Naive thymus-derived CD4-positive, alpha-beta T cell (primary cell): ENCODE measurements at regions not wholly inside any gene's neighbourhood (a gene's known extent, or its start where the extent isn't known, plus 50 kb on each side); places are given as distances from the start of the nearest gene placed in this dataset.

Experiments used
- ATAC-seq: fragments of 150-1000 bp; cut with Tn5 transposase; 2 replicates; pipeline ENCODE4 v1.10.0; 2021; ENCODE audit warnings: mild to moderate bottlenecking, moderate library complexity
- CTCF ChIA-PET: fragments of 350-600 bp; sonication (Branson Sonifier 250); formaldehyde crosslinking; loops from one replicate; lab custom pipeline; 2021; ENCODE audit warnings: antibody characterized with exemption; lab: Charles Lee
- POLR2A ChIA-PET: fragments of 350-600 bp; sonication (Branson Sonifier 250); formaldehyde crosslinking; loops from one replicate; lab custom pipeline; 2021; ENCODE audit warnings: antibody characterized with exemption, inconsistent platforms; lab: Charles Lee
- DNase-seq, 9 donors: peaks; one replicate each; pipeline versions ENCODE4 v3.0.0 to v3.0.0-alpha.2; 2020 to 2022; ENCODE audit warnings: mixed read lengths in 1 of 9
- H3K27ac ChIP-seq: one replicate; pipeline ENCODE4 v1.7.0; 2013; ENCODE audit warnings: mild to moderate bottlenecking, low read depth, low read length, moderate library complexity
- H3K27me3 ChIP-seq, 2 donors: one replicate each; pipeline ENCODE4 v1.7.0; 2013; ENCODE audit warnings: low read length in 2 of 2, mild to moderate bottlenecking in 2 of 2, moderate library complexity in 2 of 2; ENCODE audit not compliant: control insufficient read depth in 2 of 2, insufficient read depth in 2 of 2
- H3K36me3 ChIP-seq, 3 experiments: 1 replicate in 2 of 3; 2 replicates in 1 of 3; pipeline ENCODE4 v1.7.0; 2013; ENCODE audit warnings: low read length in 3 of 3, mild to moderate bottlenecking in 3 of 3, moderate library complexity in 1 of 3; ENCODE audit not compliant: insufficient read depth in 3 of 3, control insufficient read depth in 2 of 3
- H3K4me1 ChIP-seq, 2 donors: one replicate each; pipeline ENCODE4 v1.7.0; 2013; ENCODE audit warnings: low read length in 2 of 2, mild to moderate bottlenecking in 2 of 2, moderate library complexity in 1 of 2; ENCODE audit not compliant: control insufficient read depth in 2 of 2, insufficient read depth in 2 of 2
- H3K4me3 ChIP-seq: 2 replicates; pipeline ENCODE4 v1.7.0; 2013; ENCODE audit warnings: mild to moderate bottlenecking, low read length
- H3K9me3 ChIP-seq, 3 experiments: 1 replicate in 2 of 3; 2 replicates in 1 of 3; pipeline ENCODE4 v1.7.0; 2013; ENCODE audit warnings: low read length in 3 of 3; ENCODE audit not compliant: control insufficient read depth in 2 of 3
- H3K27ac Mint-ChIP-seq, 9 donors: one replicate each; pipeline ENCODE4 v1.8.0; 2020 to 2022; ENCODE audit warnings: mixed read lengths in 9 of 9, mild to moderate bottlenecking in 8 of 9, moderate library complexity in 5 of 9, inconsistent platforms in 2 of 9
- H3K27me3 Mint-ChIP-seq, 5 donors: one replicate each; pipeline ENCODE4 v1.8.0; 2021 to 2022; ENCODE audit warnings: mixed read lengths in 5 of 5, mild to moderate bottlenecking in 1 of 5
- H3K36me3 Mint-ChIP-seq, 5 donors: one replicate each; pipeline ENCODE4 v1.8.0; 2020 to 2022; ENCODE audit warnings: mixed read lengths in 5 of 5, mild to moderate bottlenecking in 3 of 5, inconsistent platforms in 1 of 5
- H3K4me1 Mint-ChIP-seq, 7 donors: one replicate each; pipeline ENCODE4 v1.8.0; 2020 to 2022; ENCODE audit warnings: mixed read lengths in 7 of 7, mild to moderate bottlenecking in 3 of 7, inconsistent platforms in 1 of 7
- H3K4me3 Mint-ChIP-seq, 10 donors: one replicate each; pipeline ENCODE4 v1.8.0; 2020 to 2022; ENCODE audit warnings: mild to moderate bottlenecking in 10 of 10, mixed read lengths in 10 of 10, moderate library complexity in 6 of 10, inconsistent platforms in 2 of 10
- H3K9me3 Mint-ChIP-seq, 11 donors: one replicate each; pipeline ENCODE4 v1.8.0; 2020 to 2022; ENCODE audit warnings: mixed read lengths in 11 of 11, mild to moderate bottlenecking in 4 of 11, inconsistent platforms in 1 of 11, moderate library complexity in 1 of 11
- intact Hi-C, 2 donors: fragments of 100-400 bp; cut with micrococcal nuclease; formaldehyde crosslinking; loops; one replicate each; pipeline ENCODE4 v1.15.1; 2023

GRCh38 chr11:69956669-69957190, 121.4 kb upstream of the ANO1 start:
- Histone ChIP-seq H3K36me3 (no peaks in the 10 kb centered on the region), H3K27ac (no peak overlapping the region), H3K4me3 (no peak overlapping the region), H3K9me3 (peaks cover 0 to 7% (median 0%) of the 10 kb centered on the region in 3 experiments), H3K4me1 (no peaks in the 10 kb centered on the region), H3K27me3 (no peaks in the 10 kb centered on the region)
- no peak for DNase-seq
- POLR2A ChIA-PET: interaction anchor here (0.6 kb wide), 1 partner anchor 20 kb away, joined by 3 read pairs; no protein-coding TSS in a partner anchor
- peaks cover 0 to 21% (median 4%) of the 10 kb centered on the region in 11 donors for H3K9me3 Mint-ChIP-seq
- H3K4me1 Mint-ChIP-seq: peaks cover 0 to 7% (median 0%) of the 10 kb centered on the region in 7 donors
- H3K4me3 Mint-ChIP-seq: no peak overlapping the region
- H3K36me3 Mint-ChIP-seq: peaks cover 0 to 9% (median 4%) of the 10 kb centered on the region in 5 donors
- intact Hi-C loops: no loop called here
- no peak for ATAC-seq
- H3K27me3 Mint-ChIP-seq: peaks cover 0 to 34% (median 11%) of the 10 kb centered on the region in 5 donors
- CTCF ChIA-PET: no interaction called here
- H3K27ac Mint-ChIP-seq: no peak overlapping the region

- no peaks in the 10 kb centered on the region for H3K4me1 ChIP-seq
- intact Hi-C loops: no loop called here
- H3K4me3 ChIP-seq: no peak overlapping the region
- no peak overlapping the region for H3K27ac ChIP-seq
- Mint-ChIP-seq H3K4me1 (peaks cover 0 to 3% (median 0%) of the 10 kb centered on the region in 7 donors), H3K36me3 (peaks cover 0 to 9% (median 4%) of the 10 kb centered on the region in 5 donors), H3K27me3 (peaks cover 0 to 33% (median 16%) of the 10 kb centered on the region in 5 donors), H3K4me3 (no peak overlapping the region), H3K9me3 (peaks cover 0 to 24% (median 4%) of the 10 kb centered on the region in 11 donors), H3K27ac (no peak overlapping the region)
- CTCF ChIA-PET: no interaction called here
- no peak for ATAC-seq
- no peaks in the 10 kb centered on the region for H3K27me3 ChIP-seq
- POLR2A ChIA-PET: no interaction called here
- H3K9me3 ChIP-seq: peaks cover 0 to 7% (median 0%) of the 10 kb centered on the region in 3 experiments
- no peaks in the 10 kb centered on the region for H3K36me3 ChIP-seq
- DNase-seq: no peak
These were observed 120.3 kb upstream of the ANO1 start for GRCh38 chr11:69957849-69958248.

DNA sequence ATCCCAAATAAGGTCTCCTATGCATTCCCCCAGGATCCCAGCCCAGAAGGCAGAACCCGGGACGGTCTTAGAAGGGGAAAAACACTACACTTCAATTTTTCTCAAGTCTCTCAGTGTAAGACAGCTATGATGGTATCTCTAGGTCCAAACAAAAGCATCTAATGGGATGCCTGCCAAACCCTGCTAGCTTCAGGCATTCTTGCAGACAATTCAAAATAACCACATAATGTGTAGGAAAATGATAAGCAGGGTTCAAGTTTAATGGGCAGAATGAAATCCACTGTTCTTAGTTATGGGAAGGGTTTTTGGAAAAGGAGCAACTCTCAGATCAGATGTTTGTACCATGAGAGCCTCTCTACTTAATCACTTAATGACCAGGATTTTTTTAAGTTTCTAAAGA, 119.8 kb upstream of the ANO1 start:
- Histone ChIP-seq H3K4me3 (no peak overlapping the region), H3K9me3 (peaks cover 0 to 7% (median 0%) of the 10 kb centered on the region in 3 experiments), H3K27ac (no peak overlapping the region), H3K27me3 (no peaks in the 10 kb centered on the region), H3K4me1 (no peaks in the 10 kb centered on the region), H3K36me3 (no peaks in the 10 kb centered on the region)
- DNase-seq (no peak), ATAC-seq (no peak)
- Mint-ChIP-seq H3K4me3 (no peak overlapping the region), H3K27ac (no peak overlapping the region), H3K4me1 (no peaks in the 10 kb centered on the region), H3K9me3 (peaks cover 0 to 24% (median 4%) of the 10 kb centered on the region in 11 donors), H3K36me3 (peaks cover 0 to 9% (median 4%) of the 10 kb centered on the region in 5 donors), H3K27me3 (peaks cover 0 to 30% (median 15%) of the 10 kb centered on the region in 5 donors)
- intact Hi-C loops: no loop called here
- CTCF ChIA-PET: no interaction called here
- POLR2A ChIA-PET: no interaction called here

GRCh38 chr11:69959461-69959860, 118.7 kb upstream of the ANO1 start:
- no peak for ATAC-seq
- CTCF ChIA-PET: no interaction called here

GRCh38 chr11:69961738-69962137, 116.4 kb upstream of the ANO1 start:
- no peak overlapping the region for H3K4me3 Mint-ChIP-seq
- H3K4me1 ChIP-seq: no peaks in the 10 kb centered on the region
- intact Hi-C loops: no loop called here
- H3K27ac Mint-ChIP-seq: no peak overlapping the region
- H3K27me3 Mint-ChIP-seq: peaks cover 0 to 16% (median 13%) of the 10 kb centered on the region in 5 donors
- ChIA-PET POLR2A (no interaction called here), CTCF (no interaction called here)
- no peak overlapping the region for H3K4me3 ChIP-seq
- H3K9me3 ChIP-seq: peaks cover 0 to 7% (median 0%) of the 10 kb centered on the region in 3 experiments
- no peaks in the 10 kb centered on the region for H3K36me3 ChIP-seq
- H3K27ac ChIP-seq: no peak overlapping the region
- no peaks in the 10 kb centered on the region for H3K27me3 ChIP-seq
- H3K9me3 Mint-ChIP-seq: peaks cover 0 to 24% (median 4%) of the 10 kb centered on the region in 11 donors
- no peaks in the 10 kb centered on the region for H3K4me1 Mint-ChIP-seq
- H3K36me3 Mint-ChIP-seq: peaks cover 0 to 9% (median 4%) of the 10 kb centered on the region in 5 donors
- DNase-seq (no peak), ATAC-seq (no peak)

More at GRCh38 chr11:69959461-69959860, 118.7 kb upstream of the ANO1 start:
- no peak overlapping the region for H3K4me3 ChIP-seq
- DNase-seq: no peak
- H3K27ac ChIP-seq: no peak overlapping the region
- POLR2A ChIA-PET: no interaction called here
- H3K4me3 Mint-ChIP-seq: no peak overlapping the region
- H3K27me3 ChIP-seq: no peaks in the 10 kb centered on the region
- intact Hi-C loops: no loop called here
- peaks cover 0 to 24% (median 4%) of the 10 kb centered on the region in 11 donors for H3K9me3 Mint-ChIP-seq
- no peaks in the 10 kb centered on the region for H3K4me1 Mint-ChIP-seq
- H3K36me3 Mint-ChIP-seq: peaks cover 0 to 9% (median 4%) of the 10 kb centered on the region in 5 donors
- no peak overlapping the region for H3K27ac Mint-ChIP-seq
- peaks cover 0 to 7% (median 0%) of the 10 kb centered on the region in 3 experiments for H3K9me3 ChIP-seq
- peaks cover 0 to 30% (median 15%) of the 10 kb centered on the region in 5 donors for H3K27me3 Mint-ChIP-seq
- H3K4me1 ChIP-seq: no peaks in the 10 kb centered on the region
- H3K36me3 ChIP-seq: no peaks in the 10 kb centered on the region

DNA sequence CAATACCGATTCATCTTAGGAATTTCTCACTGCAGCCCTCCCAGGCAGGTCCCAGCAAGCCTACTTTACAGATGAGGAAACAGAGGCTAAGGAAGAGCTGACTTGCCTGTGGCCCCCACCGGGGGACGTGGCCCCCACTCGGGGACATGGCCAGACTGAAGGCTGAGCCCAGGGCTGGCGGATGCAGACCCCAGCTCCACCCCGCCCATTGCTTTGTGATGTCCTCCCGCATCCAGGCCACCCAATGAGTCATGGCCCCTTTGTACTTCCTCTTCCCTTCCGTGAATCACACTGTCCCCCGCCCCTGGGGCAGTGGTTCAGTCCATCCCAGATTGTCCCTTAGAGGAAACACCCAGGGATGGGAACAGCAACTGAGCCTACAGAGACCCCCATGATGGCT, 116.0 kb upstream of the ANO1 start:
- ChIA-PET CTCF (no interaction called here), POLR2A (no interaction called here)
- ATAC-seq (no peak), DNase-seq (no peak)
- no peak overlapping the region for H3K4me3 Mint-ChIP-seq
- no peaks in the 10 kb centered on the region for H3K36me3 ChIP-seq
- H3K4me1 ChIP-seq: no peaks in the 10 kb centered on the region
- peaks cover 0 to 9% (median 4%) of the 10 kb centered on the region in 5 donors for H3K36me3 Mint-ChIP-seq
- peaks cover 0 to 16% (median 12%) of the 10 kb centered on the region in 5 donors for H3K27me3 Mint-ChIP-seq
- H3K4me1 Mint-ChIP-seq: no peaks in the 10 kb centered on the region
- H3K9me3 Mint-ChIP-seq: peaks cover 0 to 24% (median 4%) of the 10 kb centered on the region in 11 donors
- H3K27ac Mint-ChIP-seq: no peak overlapping the region
- no peak overlapping the region for H3K4me3 ChIP-seq
- H3K9me3 ChIP-seq: peaks cover 0 to 7% (median 0%) of the 10 kb centered on the region in 3 experiments
- no peaks in the 10 kb centered on the region for H3K27me3 ChIP-seq
- no peak overlapping the region for H3K27ac ChIP-seq
- intact Hi-C loops: no loop called here
